MM.1S (cell line): ENCODE measurements at regions not wholly inside any gene's neighbourhood (a gene's known extent, or its start where the extent isn't known, plus 50 kb on each side); places are given as distances from the start of the nearest gene placed in this dataset.

Experiments used
- DNase-seq: peaks from one replicate; pipeline ENCODE4 v3.0.0-alpha.2; 2015
- H2AFZ ChIP-seq: fragments of 300-600 bp; sonication (generic); 2 replicates; pipeline ENCODE4 v1.6.0; 2016; ENCODE audit warnings: antibody characterized with exemption, low read length
- H3F3A ChIP-seq: fragments of 300-600 bp; sonication (generic); 2 replicates; pipeline ENCODE4 v1.6.1; 2016; ENCODE audit warnings: mild to moderate bottlenecking, antibody characterized with exemption, low read length, moderate library complexity, mixed read lengths; ENCODE audit not compliant: insufficient read depth
- H3K27ac ChIP-seq: fragments of 300-600 bp; sonication (generic); 2 replicates; pipeline ENCODE4 v1.5.1; 2016; ENCODE audit warnings: mild to moderate bottlenecking, low read length
- H3K27me3 ChIP-seq: fragments of 300-600 bp; sonication (generic); replicated peaks from 2 replicates; pipeline ENCODE4 v1.6.0; 2016; ENCODE audit warnings: low read length; ENCODE audit not compliant: insufficient read depth
- H3K36me3 ChIP-seq: fragments of 300-600 bp; sonication (generic); replicated peaks from 2 replicates; pipeline ENCODE4 v1.6.1; 2016; ENCODE audit warnings: mild to moderate bottlenecking, low read length, mixed read lengths; ENCODE audit not compliant: insufficient read depth
- H3K4me1 ChIP-seq: fragments of 300-600 bp; sonication (generic); 2 replicates; pipeline ENCODE4 v1.6.1; 2016; ENCODE audit warnings: low read length, mixed read lengths
- H3K4me2 ChIP-seq: fragments of 300-600 bp; sonication (generic); 2 replicates; pipeline ENCODE4 v1.6.0; 2016; ENCODE audit warnings: low read depth, low read length
- H3K4me3 ChIP-seq: fragments of 300-600 bp; sonication (generic); 2 replicates; pipeline ENCODE4 v1.5.1; 2016; ENCODE audit warnings: low read length, mixed read lengths
- H3K79me2 ChIP-seq: fragments of 300-600 bp; sonication (generic); 2 replicates; pipeline ENCODE4 v1.6.1; 2016; ENCODE audit warnings: mixed run types, low read length, mixed read lengths
- H3K9ac ChIP-seq: fragments of 300-600 bp; sonication (generic); 2 replicates; pipeline ENCODE4 v1.6.1; 2016; ENCODE audit warnings: low read length, mixed read lengths
- H3K9me2 ChIP-seq: fragments of 300-600 bp; sonication (generic); replicated peaks from 2 replicates; pipeline ENCODE4 v1.6.1; 2016; ENCODE audit warnings: mild to moderate bottlenecking, low read length, mixed read lengths; ENCODE audit not compliant: insufficient read depth
- H3K9me3 ChIP-seq: fragments of 300-600 bp; sonication (generic); replicated peaks from 2 replicates; pipeline ENCODE4 v1.6.1; 2016; ENCODE audit warnings: mild to moderate bottlenecking, low read length, mixed read lengths; ENCODE audit not compliant: insufficient read depth
- H4K20me1 ChIP-seq: fragments of 300-600 bp; sonication (generic); 2 replicates; pipeline ENCODE4 v1.6.1; 2016; ENCODE audit warnings: mild to moderate bottlenecking, low read length, moderate library complexity, mixed read lengths; ENCODE audit not compliant: insufficient read depth
- EZH2 ChIP-seq: fragments of 300-600 bp; sonication (generic); optimal IDR thresholded peaks from 2 replicates; pipeline ENCODE3; 2017; ENCODE audit warnings: low read depth, mild to moderate bottlenecking, antibody characterized with exemption, low read length, mixed read lengths
- EZH2phosphoT487 ChIP-seq: fragments of 300-600 bp; sonication (generic); IDR thresholded peaks from 2 replicates; pipeline ENCODE4 v1.6.1; 2018; ENCODE audit warnings: antibody characterized with exemption, low read length
- TF ChIP-seq, protein P1 (sequence below): fragments of 300-600 bp; sonication (generic); IDR thresholded peaks from 2 replicates; pipeline ENCODE4 v1.5.1; 2016; ENCODE audit warnings: antibody characterized with exemption, low read length, mixed read lengths

DNA sequence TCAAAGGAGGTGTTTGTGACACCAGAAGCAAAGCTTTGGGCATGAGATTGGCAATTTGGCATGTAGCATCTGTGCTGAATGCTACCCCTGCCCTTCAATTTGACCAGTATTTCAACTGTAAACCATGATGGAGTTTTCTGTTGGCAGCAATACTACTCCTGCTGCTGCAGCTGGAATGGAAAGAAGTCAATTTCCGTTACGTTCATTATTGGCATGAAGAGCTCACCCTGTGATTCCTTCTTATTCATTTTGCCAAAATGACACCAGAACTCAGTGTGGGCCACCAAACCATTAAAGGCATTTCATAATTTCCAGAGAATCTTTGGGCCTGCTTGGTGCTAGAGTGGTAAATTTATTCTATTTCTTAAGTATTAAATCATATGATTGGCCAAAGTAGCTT lies 433.1 kb upstream of the DMAC1 start:
- Histone ChIP-seq H3K4me3 (no peak overlapping the region), H3K79me2 (no peaks in the 10 kb centered on the region), H3K27ac (no peak overlapping the region), H3K9me2 (no peaks in the 10 kb centered on the region), H3K4me2 (no peak overlapping the region), H2AFZ (no peak overlapping the region), H3K36me3 (no peaks in the 10 kb centered on the region), H3F3A (no peaks in the 10 kb centered on the region), H3K27me3 (no peaks in the 10 kb centered on the region), H3K9me3 (no peaks in the 10 kb centered on the region), H3K9ac (no peak overlapping the region), H4K20me1 (no peaks in the 10 kb centered on the region), H3K4me1 (no peaks in the 10 kb centered on the region)
- DNase-seq: no peak
- no peak for TF ChIP-seq EZH2
- TF ChIP-seq, protein P1, sequence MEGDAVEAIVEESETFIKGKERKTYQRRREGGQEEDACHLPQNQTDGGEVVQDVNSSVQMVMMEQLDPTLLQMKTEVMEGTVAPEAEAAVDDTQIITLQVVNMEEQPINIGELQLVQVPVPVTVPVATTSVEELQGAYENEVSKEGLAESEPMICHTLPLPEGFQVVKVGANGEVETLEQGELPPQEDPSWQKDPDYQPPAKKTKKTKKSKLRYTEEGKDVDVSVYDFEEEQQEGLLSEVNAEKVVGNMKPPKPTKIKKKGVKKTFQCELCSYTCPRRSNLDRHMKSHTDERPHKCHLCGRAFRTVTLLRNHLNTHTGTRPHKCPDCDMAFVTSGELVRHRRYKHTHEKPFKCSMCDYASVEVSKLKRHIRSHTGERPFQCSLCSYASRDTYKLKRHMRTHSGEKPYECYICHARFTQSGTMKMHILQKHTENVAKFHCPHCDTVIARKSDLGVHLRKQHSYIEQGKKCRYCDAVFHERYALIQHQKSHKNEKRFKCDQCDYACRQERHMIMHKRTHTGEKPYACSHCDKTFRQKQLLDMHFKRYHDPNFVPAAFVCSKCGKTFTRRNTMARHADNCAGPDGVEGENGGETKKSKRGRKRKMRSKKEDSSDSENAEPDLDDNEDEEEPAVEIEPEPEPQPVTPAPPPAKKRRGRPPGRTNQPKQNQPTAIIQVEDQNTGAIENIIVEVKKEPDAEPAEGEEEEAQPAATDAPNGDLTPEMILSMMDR: no peak
- no peak for TF ChIP-seq EZH2phosphoT487

DNA sequence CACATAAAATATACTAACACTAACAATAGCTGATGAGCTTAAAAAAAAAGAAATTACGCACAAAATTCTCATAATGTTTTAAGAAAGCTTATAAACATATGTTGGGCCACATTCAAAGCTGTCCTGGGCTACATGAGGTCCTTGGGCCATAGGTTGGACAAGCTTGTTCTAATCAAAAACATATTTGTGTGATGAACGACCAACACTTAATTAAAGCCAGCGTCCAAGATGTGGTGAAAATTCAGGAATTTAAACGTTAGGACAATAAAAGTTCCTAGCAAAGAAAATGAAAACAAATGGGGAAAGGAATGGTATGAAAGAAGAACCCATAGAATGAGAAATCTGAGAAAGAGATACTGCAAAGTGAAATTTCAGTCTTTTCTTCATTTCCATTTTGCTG lies 429.6 kb upstream of the DMAC1 start:
- TF ChIP-seq EZH2phosphoT487: no peak
- TF ChIP-seq, protein P1: no peak
- TF ChIP-seq EZH2: no peak
- H3K27ac ChIP-seq: no peak overlapping the region
- no peak overlapping the region for H3K9ac ChIP-seq
- H3K9me3 ChIP-seq: no peaks in the 10 kb centered on the region
- H3F3A ChIP-seq: no peaks in the 10 kb centered on the region
- no peak overlapping the region for H2AFZ ChIP-seq
- H3K79me2 ChIP-seq: no peaks in the 10 kb centered on the region
- no peaks in the 10 kb centered on the region for H3K36me3 ChIP-seq
- no peaks in the 10 kb centered on the region for H3K27me3 ChIP-seq
- H3K4me2 ChIP-seq: no peak overlapping the region
- DNase-seq: no peak
- no peaks in the 10 kb centered on the region for H3K4me1 ChIP-seq
- no peaks in the 10 kb centered on the region for H3K9me2 ChIP-seq
- no peaks in the 10 kb centered on the region for H4K20me1 ChIP-seq
- H3K4me3 ChIP-seq: no peak overlapping the region

DNA sequence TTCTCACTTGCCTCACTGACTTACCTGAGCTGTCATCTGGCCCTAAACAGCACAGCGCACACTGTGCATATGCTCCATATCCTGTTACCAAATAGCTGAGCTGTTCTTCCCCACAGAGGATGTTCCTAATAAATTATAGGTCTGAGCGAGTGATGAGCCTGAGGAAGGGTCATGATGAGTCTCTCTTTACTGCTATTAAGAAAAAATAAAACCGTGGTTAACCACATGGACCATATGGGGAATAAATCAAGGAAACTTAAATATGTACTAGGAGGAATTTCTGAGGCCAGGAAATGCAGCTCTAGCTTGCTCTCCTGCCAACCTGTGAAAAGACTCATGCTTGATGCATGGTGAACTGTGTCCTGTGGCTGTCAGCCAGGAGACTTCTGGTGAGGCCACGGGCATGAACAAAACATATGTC lies 424.8 kb upstream of the DMAC1 start:
- no peak overlapping the region for H3K4me3 ChIP-seq
- no peak overlapping the region for H2AFZ ChIP-seq
- no peaks in the 10 kb centered on the region for H3K9me2 ChIP-seq
- H3K36me3 ChIP-seq: no peaks in the 10 kb centered on the region
- H3K4me1 ChIP-seq: no peaks in the 10 kb centered on the region
- H3F3A ChIP-seq: no peaks in the 10 kb centered on the region
- TF ChIP-seq EZH2phosphoT487 (no peak), EZH2 (no peak)
- TF ChIP-seq, protein P1: no peak
- H3K9ac ChIP-seq: no peak overlapping the region
- no peaks in the 10 kb centered on the region for H4K20me1 ChIP-seq
- H3K27ac ChIP-seq: no peak overlapping the region
- no peaks in the 10 kb centered on the region for H3K27me3 ChIP-seq
- no peak for DNase-seq
- H3K79me2 ChIP-seq: no peaks in the 10 kb centered on the region
- no peak overlapping the region for H3K4me2 ChIP-seq
- H3K9me3 ChIP-seq: no peaks in the 10 kb centered on the region
